ENCODE measurements at regions not wholly inside any gene's neighbourhood (a gene's known extent, or its start where the extent isn't known, plus 50 kb on each side); places are given as distances from the start of the nearest gene placed in this dataset.

DNA sequence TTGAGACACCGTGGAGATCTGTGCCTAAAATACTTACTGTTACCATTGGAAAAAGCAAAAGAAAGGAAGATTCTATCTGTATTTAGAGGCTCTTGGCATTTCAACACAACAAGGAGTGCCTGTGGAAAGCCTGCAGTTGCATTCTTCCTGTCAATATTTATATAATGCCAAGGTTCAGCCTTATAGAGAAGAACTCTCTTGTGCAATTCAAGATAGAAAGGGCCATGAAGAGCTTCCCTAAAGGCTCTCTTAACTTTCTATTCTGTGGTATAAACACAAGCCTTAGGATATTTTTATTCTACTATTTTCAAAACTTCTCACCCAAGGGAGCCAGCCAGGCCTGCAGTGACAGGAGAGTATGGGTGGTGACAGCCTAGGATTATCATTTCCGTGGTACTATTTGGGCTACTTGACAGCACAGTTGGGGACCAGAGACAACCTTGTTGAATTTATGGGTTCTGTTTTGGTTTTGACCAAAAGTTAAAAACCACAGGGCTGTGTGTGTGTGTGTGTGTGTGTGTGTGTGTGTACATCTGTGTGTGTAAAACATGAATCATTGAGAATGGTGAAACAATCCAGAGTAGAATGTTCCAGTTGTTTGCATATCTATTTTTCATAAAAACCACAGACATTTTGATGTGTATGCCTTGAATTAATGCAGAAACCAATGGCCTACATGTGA, 700.9 kb upstream of the SLC35B3 start:
- TF ChIP-seq, protein P1, sequence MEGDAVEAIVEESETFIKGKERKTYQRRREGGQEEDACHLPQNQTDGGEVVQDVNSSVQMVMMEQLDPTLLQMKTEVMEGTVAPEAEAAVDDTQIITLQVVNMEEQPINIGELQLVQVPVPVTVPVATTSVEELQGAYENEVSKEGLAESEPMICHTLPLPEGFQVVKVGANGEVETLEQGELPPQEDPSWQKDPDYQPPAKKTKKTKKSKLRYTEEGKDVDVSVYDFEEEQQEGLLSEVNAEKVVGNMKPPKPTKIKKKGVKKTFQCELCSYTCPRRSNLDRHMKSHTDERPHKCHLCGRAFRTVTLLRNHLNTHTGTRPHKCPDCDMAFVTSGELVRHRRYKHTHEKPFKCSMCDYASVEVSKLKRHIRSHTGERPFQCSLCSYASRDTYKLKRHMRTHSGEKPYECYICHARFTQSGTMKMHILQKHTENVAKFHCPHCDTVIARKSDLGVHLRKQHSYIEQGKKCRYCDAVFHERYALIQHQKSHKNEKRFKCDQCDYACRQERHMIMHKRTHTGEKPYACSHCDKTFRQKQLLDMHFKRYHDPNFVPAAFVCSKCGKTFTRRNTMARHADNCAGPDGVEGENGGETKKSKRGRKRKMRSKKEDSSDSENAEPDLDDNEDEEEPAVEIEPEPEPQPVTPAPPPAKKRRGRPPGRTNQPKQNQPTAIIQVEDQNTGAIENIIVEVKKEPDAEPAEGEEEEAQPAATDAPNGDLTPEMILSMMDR (IDR thresholded peaks at IDR 0.05; ENCODE audit: low read depth, low read length, missing input control) = no peak
- TF ChIP-seq, protein P2, sequence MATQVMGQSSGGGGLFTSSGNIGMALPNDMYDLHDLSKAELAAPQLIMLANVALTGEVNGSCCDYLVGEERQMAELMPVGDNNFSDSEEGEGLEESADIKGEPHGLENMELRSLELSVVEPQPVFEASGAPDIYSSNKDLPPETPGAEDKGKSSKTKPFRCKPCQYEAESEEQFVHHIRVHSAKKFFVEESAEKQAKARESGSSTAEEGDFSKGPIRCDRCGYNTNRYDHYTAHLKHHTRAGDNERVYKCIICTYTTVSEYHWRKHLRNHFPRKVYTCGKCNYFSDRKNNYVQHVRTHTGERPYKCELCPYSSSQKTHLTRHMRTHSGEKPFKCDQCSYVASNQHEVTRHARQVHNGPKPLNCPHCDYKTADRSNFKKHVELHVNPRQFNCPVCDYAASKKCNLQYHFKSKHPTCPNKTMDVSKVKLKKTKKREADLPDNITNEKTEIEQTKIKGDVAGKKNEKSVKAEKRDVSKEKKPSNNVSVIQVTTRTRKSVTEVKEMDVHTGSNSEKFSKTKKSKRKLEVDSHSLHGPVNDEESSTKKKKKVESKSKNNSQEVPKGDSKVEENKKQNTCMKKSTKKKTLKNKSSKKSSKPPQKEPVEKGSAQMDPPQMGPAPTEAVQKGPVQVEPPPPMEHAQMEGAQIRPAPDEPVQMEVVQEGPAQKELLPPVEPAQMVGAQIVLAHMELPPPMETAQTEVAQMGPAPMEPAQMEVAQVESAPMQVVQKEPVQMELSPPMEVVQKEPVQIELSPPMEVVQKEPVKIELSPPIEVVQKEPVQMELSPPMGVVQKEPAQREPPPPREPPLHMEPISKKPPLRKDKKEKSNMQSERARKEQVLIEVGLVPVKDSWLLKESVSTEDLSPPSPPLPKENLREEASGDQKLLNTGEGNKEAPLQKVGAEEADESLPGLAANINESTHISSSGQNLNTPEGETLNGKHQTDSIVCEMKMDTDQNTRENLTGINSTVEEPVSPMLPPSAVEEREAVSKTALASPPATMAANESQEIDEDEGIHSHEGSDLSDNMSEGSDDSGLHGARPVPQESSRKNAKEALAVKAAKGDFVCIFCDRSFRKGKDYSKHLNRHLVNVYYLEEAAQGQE (IDR thresholded peaks at IDR 0.05) = no peak
- no peak for TF ChIP-seq JUND (IDR thresholded peaks at IDR 0.05)
- TF ChIP-seq, protein P3, sequence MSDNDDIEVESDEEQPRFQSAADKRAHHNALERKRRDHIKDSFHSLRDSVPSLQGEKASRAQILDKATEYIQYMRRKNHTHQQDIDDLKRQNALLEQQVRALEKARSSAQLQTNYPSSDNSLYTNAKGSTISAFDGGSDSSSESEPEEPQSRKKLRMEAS (IDR thresholded peaks at IDR 0.05) = no peak
- no peak for TF ChIP-seq HNF4A (conservative IDR thresholded peaks at IDR 0.05)
- TF ChIP-seq, protein P4, sequence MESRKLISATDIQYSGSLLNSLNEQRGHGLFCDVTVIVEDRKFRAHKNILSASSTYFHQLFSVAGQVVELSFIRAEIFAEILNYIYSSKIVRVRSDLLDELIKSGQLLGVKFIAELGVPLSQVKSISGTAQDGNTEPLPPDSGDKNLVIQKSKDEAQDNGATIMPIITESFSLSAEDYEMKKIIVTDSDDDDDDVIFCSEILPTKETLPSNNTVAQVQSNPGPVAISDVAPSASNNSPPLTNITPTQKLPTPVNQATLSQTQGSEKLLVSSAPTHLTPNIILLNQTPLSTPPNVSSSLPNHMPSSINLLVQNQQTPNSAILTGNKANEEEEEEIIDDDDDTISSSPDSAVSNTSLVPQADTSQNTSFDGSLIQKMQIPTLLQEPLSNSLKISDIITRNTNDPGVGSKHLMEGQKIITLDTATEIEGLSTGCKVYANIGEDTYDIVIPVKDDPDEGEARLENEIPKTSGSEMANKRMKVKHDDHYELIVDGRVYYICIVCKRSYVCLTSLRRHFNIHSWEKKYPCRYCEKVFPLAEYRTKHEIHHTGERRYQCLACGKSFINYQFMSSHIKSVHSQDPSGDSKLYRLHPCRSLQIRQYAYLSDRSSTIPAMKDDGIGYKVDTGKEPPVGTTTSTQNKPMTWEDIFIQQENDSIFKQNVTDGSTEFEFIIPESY (IDR thresholded peaks at IDR 0.05) = no peak

All from liver (tissue), 3 donors.